GM12891 (cell line): ENCODE measurements at regions not wholly inside any gene's neighbourhood (a gene's known extent, or its start where the extent isn't known, plus 50 kb on each side); places are given as distances from the start of the nearest gene placed in this dataset.

ENCODE experiments used
- POLR2A ChIP-seq: IDR thresholded peaks from 2 replicates; pipeline ENCODE4 v1.6.1; 2011; ENCODE audit warnings: low read depth, low read length, control low read depth
- POLR2AphosphoS5 ChIP-seq: IDR thresholded peaks from 2 replicates; pipeline ENCODE4 v1.6.1; 2011; ENCODE audit warnings: low read depth, low read length, control low read depth

GRCh38 chr6:11411593-11411992, 126.0 kb upstream of the TMEM170B start:
- no peak for TF ChIP-seq POLR2A
- no peak for TF ChIP-seq POLR2AphosphoS5
